Upper lobe of left lung (tissue), 6 donors: ENCODE measurements at regions not wholly inside any gene's neighbourhood (a gene's known extent, or its start where the extent isn't known, plus 50 kb on each side); places are given as distances from the start of the nearest gene placed in this dataset.

Experiments
- ATAC-seq, 2 donors: fragments of 200-7000 bp; cut with Tn5 transposase; one replicate each; pipeline ENCODE4 v1.9.1; 2022; ENCODE audit warnings: mild to moderate bottlenecking in 2 of 2, moderate library complexity in 2 of 2; ENCODE audit not compliant: low FRiP score in 2 of 2
- DNase-seq, 2 donors: peaks; one replicate each; pipeline ENCODE4 v3.0.0-alpha.2; 2019 to 2020
- H3K27ac ChIP-seq, 4 donors: fragments of 200-600 bp; sonication (generic); one replicate each; pipeline ENCODE4 v1.5.1; 2016 to 2019
- H3K27me3 ChIP-seq, 4 donors: fragments of 200-600 bp; sonication (generic); one replicate each; pipeline ENCODE4 v1.5.1; 2017 to 2019
- H3K36me3 ChIP-seq, 4 donors: fragments of 200-600 bp; sonication (generic); one replicate each; pipeline ENCODE4 v1.5.1; 2016 to 2019
- H3K4me1 ChIP-seq, 4 donors: fragments of 200-600 bp; sonication (generic); one replicate each; pipeline ENCODE4 v1.5.1; 2018 to 2019
- H3K4me3 ChIP-seq, 4 donors: fragments of 200-600 bp; sonication (generic); one replicate each; pipeline ENCODE4 v1.5.1; 2017 to 2019; ENCODE audit warnings: mild to moderate bottlenecking in 2 of 4, moderate library complexity in 1 of 4
- H3K9me3 ChIP-seq, 4 donors: fragments of 200-600 bp; sonication (generic); one replicate each; pipeline ENCODE4 v1.5.1; 2018 to 2019
- EP300 ChIP-seq, 4 donors: sonication (generic); formaldehyde crosslinking; IDR thresholded peaks; one replicate each; pipeline ENCODE4 v1.5.1; 2017; ENCODE audit warnings: antibody characterized with exemption in 4 of 4, control low read depth in 2 of 4
- POLR2A ChIP-seq, 4 donors: fragments of 450-650 bp; IDR thresholded peaks; one replicate each; pipeline ENCODE4 v1.5.1; 2016 to 2017; ENCODE audit warnings: antibody characterized with exemption in 4 of 4, mild to moderate bottlenecking in 2 of 4
- POLR2AphosphoS5 ChIP-seq, 2 donors: sonication (generic); formaldehyde crosslinking; IDR thresholded peaks; one replicate each; pipeline ENCODE4 v1.5.1; 2017; ENCODE audit warnings: antibody characterized with exemption in 2 of 2
- WGBS, 2 donors: methylation state at CpG; one replicate each; pipeline ENCODE4 v1.1.5; 2017 to 2018; 5-methylcytosine and 5-hydroxymethylcytosine counted together
- TF ChIP-seq, protein P1 (sequence below), 6 experiments: fragments of 450-650 bp in 4 of 6; fragments of 200-600 bp in 2 of 6; sonication (generic) in 2 of 6; IDR thresholded peaks; one replicate each; pipeline ENCODE4 v1.5.1; 2016 to 2019; ENCODE audit warnings: antibody characterized with exemption in 6 of 6
- donor health status: DM: no; HTN: no; CAD: no; lungs with moderate emphysema.
- donor health status: DM: no; HTN: yes; CAD: no; lungs with severe emphysema.

DNA sequence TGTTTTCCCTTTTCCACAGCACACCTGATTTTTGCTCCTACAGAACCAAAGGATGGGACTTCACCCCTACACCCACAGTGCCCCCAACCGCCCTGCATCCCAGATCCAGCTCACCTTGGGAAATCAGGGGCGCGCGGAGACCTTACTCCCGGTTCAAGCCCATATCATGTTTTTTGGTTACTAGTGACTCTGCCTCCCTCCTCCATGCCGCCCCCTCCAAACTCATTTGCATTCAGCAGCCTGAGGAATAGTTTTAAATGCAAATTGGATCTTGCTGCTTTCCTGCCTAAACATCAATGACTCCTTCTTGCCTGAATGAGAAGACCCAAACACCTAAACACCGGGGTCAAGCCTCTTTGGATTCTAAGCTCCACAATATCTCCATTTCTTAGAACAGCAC, 331.8 kb downstream of the TMEM114 start:
- no peak overlapping the region for H3K4me3 ChIP-seq
- DNase-seq (no peak), ATAC-seq (no peak)
- H3K27ac ChIP-seq = no peak overlapping the region
- no peaks in the 10 kb centered on the region for H3K9me3 ChIP-seq
- H3K27me3 ChIP-seq = no peaks in the 10 kb centered on the region
- no peak for TF ChIP-seq EP300 (IDR thresholded peaks at IDR 0.05)
- TF ChIP-seq, protein P1, sequence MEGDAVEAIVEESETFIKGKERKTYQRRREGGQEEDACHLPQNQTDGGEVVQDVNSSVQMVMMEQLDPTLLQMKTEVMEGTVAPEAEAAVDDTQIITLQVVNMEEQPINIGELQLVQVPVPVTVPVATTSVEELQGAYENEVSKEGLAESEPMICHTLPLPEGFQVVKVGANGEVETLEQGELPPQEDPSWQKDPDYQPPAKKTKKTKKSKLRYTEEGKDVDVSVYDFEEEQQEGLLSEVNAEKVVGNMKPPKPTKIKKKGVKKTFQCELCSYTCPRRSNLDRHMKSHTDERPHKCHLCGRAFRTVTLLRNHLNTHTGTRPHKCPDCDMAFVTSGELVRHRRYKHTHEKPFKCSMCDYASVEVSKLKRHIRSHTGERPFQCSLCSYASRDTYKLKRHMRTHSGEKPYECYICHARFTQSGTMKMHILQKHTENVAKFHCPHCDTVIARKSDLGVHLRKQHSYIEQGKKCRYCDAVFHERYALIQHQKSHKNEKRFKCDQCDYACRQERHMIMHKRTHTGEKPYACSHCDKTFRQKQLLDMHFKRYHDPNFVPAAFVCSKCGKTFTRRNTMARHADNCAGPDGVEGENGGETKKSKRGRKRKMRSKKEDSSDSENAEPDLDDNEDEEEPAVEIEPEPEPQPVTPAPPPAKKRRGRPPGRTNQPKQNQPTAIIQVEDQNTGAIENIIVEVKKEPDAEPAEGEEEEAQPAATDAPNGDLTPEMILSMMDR (IDR thresholded peaks at IDR 0.05) = no peak
- no peak for TF ChIP-seq POLR2A (IDR thresholded peaks at IDR 0.05)
- TF ChIP-seq POLR2AphosphoS5 (IDR thresholded peaks at IDR 0.05) = no peak
- no peaks in the 10 kb centered on the region for H3K4me1 ChIP-seq
- H3K36me3 ChIP-seq = no peaks in the 10 kb centered on the region
- 71 to 77% methylated on average over 7 of the region's 7 CpGs for WGBS, 2 donors

DNA sequence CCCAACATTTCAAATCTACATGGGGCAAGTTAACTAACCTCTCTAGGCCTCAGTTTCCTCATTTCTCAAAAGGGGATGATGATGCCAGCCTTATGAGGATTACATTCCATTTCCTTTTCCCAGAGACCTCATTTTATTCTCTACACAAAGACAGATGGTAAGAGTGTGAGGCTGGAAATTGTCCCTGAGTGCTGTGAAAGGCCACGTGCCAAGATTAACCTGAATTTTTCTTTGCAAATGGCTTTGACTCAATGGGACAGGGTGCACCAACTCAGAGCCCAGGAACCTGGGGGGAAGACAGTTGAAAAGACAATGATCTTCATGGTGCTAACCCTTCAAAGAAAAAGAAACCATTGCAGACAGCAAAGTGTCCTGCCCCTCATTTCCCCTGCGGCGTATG, 332.8 kb downstream of the TMEM114 start:
- H3K27me3 ChIP-seq = no peaks in the 10 kb centered on the region
- WGBS, 2 donors = 83 to 90% methylated on average over 3 of the region's 3 CpGs
- TF ChIP-seq EP300 (IDR thresholded peaks at IDR 0.05) (no peak), POLR2A (IDR thresholded peaks at IDR 0.05) (no peak), POLR2AphosphoS5 (IDR thresholded peaks at IDR 0.05) (no peak)
- TF ChIP-seq, protein P1 (IDR thresholded peaks at IDR 0.05) = no peak
- ATAC-seq = no peak
- no peaks in the 10 kb centered on the region for H3K9me3 ChIP-seq
- no peak for DNase-seq
- no peak overlapping the region for H3K27ac ChIP-seq
- no peak overlapping the region for H3K4me3 ChIP-seq
- no peaks in the 10 kb centered on the region for H3K4me1 ChIP-seq
- no peaks in the 10 kb centered on the region for H3K36me3 ChIP-seq

DNA sequence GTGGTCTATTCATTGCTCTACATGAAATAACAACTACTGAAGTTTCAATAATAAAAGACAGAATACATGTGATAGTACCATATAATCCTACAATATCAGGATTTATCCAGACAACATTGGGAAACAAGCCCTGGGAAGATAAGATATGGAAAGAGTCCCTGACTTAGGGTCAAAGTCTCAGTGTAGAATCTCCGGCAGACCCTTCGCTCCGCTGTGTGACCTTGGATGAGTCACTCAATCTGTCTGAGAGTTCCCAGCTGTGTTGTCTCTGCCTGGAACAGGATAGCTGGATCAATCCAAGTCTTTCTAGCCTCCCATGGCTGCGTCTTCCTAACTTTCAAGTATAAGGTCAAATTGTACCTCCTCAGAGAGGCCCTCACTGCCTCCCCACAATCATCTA, 335.9 kb downstream of the TMEM114 start:
- Histone ChIP-seq H3K27me3 (no peaks in the 10 kb centered on the region), H3K36me3 (no peaks in the 10 kb centered on the region), H3K4me1 (no peaks in the 10 kb centered on the region), H3K27ac (no peak overlapping the region), H3K9me3 (no peaks in the 10 kb centered on the region), H3K4me3 (no peak overlapping the region)
- 90 to 94% methylated on average over 4 of the region's 4 CpGs for WGBS, 2 donors
- TF ChIP-seq POLR2A (IDR thresholded peaks at IDR 0.05) = no peak
- TF ChIP-seq, protein P1 (IDR thresholded peaks at IDR 0.05) = no peak
- no peak for TF ChIP-seq EP300 (IDR thresholded peaks at IDR 0.05)
- TF ChIP-seq POLR2AphosphoS5 (IDR thresholded peaks at IDR 0.05) = no peak
- ATAC-seq = no peak
- no peak for DNase-seq

DNA sequence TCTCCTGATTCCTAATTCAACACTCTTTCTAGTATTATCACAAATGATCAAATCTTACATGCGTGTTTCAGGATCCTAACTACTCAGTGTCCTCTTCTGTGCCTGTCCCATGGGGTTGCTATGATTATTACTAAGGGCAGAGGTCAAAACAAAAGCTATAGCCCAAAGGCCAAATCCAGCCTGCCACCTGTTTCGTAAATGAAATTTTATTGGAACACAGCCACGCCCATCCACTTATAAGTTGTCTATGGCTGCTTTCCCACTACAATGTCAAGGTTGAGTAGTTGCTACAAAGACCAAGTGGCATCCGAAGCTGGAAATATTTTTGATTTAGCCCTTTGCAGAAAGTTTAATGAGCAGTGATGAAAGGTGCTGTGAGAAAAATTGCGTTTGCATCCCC, 336.6 kb downstream of the TMEM114 start:
- H3K9me3 ChIP-seq = no peaks in the 10 kb centered on the region
- H3K4me1 ChIP-seq = no peaks in the 10 kb centered on the region
- TF ChIP-seq POLR2A (IDR thresholded peaks at IDR 0.05) = no peak
- TF ChIP-seq, protein P1 (IDR thresholded peaks at IDR 0.05) = no peak
- no peak for TF ChIP-seq POLR2AphosphoS5 (IDR thresholded peaks at IDR 0.05)
- no peak for TF ChIP-seq EP300 (IDR thresholded peaks at IDR 0.05)
- DNase-seq (no peak), ATAC-seq (no peak)
- no peaks in the 10 kb centered on the region for H3K27me3 ChIP-seq
- H3K27ac ChIP-seq = no peak overlapping the region
- WGBS, 2 donors = 73 to 76% methylated on average over 5 of the region's 5 CpGs
- no peak overlapping the region for H3K4me3 ChIP-seq
- H3K36me3 ChIP-seq = no peaks in the 10 kb centered on the region

DNA sequence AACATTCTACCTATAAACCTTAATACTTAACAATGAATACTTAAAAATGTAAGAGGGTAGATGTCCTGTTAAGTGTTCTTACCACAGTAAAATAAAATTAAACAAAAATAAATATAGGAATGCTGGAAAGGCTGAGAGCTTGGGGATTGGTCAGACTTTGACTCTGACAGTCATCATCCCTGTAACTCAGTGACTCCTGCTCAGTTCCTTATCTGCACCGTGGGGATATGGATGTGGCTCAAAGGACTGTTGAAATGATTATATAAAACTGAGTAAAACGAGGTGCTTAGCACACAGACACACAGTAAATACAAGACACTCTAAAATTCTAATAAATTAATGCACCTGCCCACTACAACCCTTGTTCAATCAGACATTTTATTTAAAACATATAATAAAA, 338.6 kb downstream of the TMEM114 start:
- TF ChIP-seq EP300 (IDR thresholded peaks at IDR 0.05) (no peak), POLR2AphosphoS5 (IDR thresholded peaks at IDR 0.05) (no peak), POLR2A (IDR thresholded peaks at IDR 0.05) (no peak)
- TF ChIP-seq, protein P1 (IDR thresholded peaks at IDR 0.05) = no peak
- Histone ChIP-seq H3K4me1 (no peaks in the 10 kb centered on the region), H3K9me3 (no peaks in the 10 kb centered on the region), H3K27me3 (no peaks in the 10 kb centered on the region), H3K36me3 (no peaks in the 10 kb centered on the region), H3K27ac (no peak overlapping the region), H3K4me3 (no peak overlapping the region)
- DNase-seq (no peak), ATAC-seq (no peak)
- 25 to 33% methylated on average over 2 of the region's 2 CpGs for WGBS, 2 donors
